Mesenchymal stem cell (in vitro differentiated cells and primary cell): ENCODE measurements at regions not wholly inside any gene's neighbourhood (a gene's known extent, or its start where the extent isn't known, plus 50 kb on each side); places are given as distances from the start of the nearest gene placed in this dataset.
"Not testable (repeated sequence)": the region's sequence is repeated elsewhere in the genome, so short reads cannot be mapped to it uniquely, and the experiment has no call there.

Source experiments
- DNase-seq: peaks from one replicate; pipeline ENCODE4 v3.0.0-alpha.2; 2013
- H2AFZ ChIP-seq: one replicate; pipeline ENCODE4 v1.6.1; 2013; ENCODE audit warnings: low read depth, mild to moderate bottlenecking, control low read depth, inconsistent platforms, low read length, moderate library complexity
- H2AK5ac ChIP-seq: 2 replicates; pipeline ENCODE4 v1.6.1; 2013; ENCODE audit warnings: low read length, moderate library complexity, mild to moderate bottlenecking, inconsistent platforms; ENCODE audit not compliant: severe bottlenecking
- H2BK120ac ChIP-seq: one replicate; pipeline ENCODE4 v1.6.1; 2013; ENCODE audit warnings: low read depth, mild to moderate bottlenecking, inconsistent platforms, low read length, moderate library complexity
- H2BK12ac ChIP-seq, 2 experiments: one replicate each; pipeline ENCODE4 v1.6.1; 2013; ENCODE audit warnings: inconsistent platforms in 2 of 2, low read length in 2 of 2, mild to moderate bottlenecking in 2 of 2, moderate library complexity in 2 of 2, control low read depth in 1 of 2
- H2BK15ac ChIP-seq: one replicate; pipeline ENCODE4 v1.6.1; 2013; ENCODE audit warnings: mild to moderate bottlenecking, low read depth, inconsistent platforms; ENCODE audit not compliant: poor library complexity, severe bottlenecking
- H2BK5ac ChIP-seq: 2 replicates; pipeline ENCODE4 v1.6.1; 2013; ENCODE audit warnings: low read depth, mild to moderate bottlenecking, low read length, control low read depth, inconsistent platforms; ENCODE audit not compliant: poor library complexity, severe bottlenecking
- H3K14ac ChIP-seq, 2 experiments: one replicate each; pipeline ENCODE4 v1.6.1; 2013; ENCODE audit warnings: inconsistent platforms in 2 of 2, low read length in 2 of 2, control low read depth in 1 of 2, mild to moderate bottlenecking in 1 of 2, moderate library complexity in 1 of 2
- H3K18ac ChIP-seq, 2 experiments: one replicate each; pipeline ENCODE4 v1.6.1; 2013; ENCODE audit warnings: inconsistent platforms in 2 of 2, low read length in 2 of 2, control low read depth in 1 of 2, low read depth in 1 of 2, mild to moderate bottlenecking in 1 of 2
- H3K23ac ChIP-seq, 2 experiments: one replicate each; pipeline ENCODE4 v1.6.1; 2013; ENCODE audit warnings: inconsistent platforms in 2 of 2, low read length in 2 of 2, mild to moderate bottlenecking in 2 of 2, moderate library complexity in 2 of 2, control low read depth in 1 of 2
- H3K27ac ChIP-seq: 2 replicates; pipeline ENCODE4 v1.5.1; 2013; ENCODE audit warnings: mild to moderate bottlenecking, moderate library complexity, low read length, control low read depth, inconsistent platforms; ENCODE audit not compliant: poor library complexity, severe bottlenecking
- H3K27me3 ChIP-seq, 2 experiments: 2 replicates each; pipeline versions ENCODE4 v1.6.1 to v1.7.0; 2013; ENCODE audit warnings: low read length in 2 of 2, mild to moderate bottlenecking in 2 of 2, moderate library complexity in 2 of 2, control low read depth in 1 of 2, inconsistent platforms in 1 of 2; ENCODE audit not compliant: control insufficient read depth in 1 of 2, insufficient read depth in 1 of 2
- H3K36me3 ChIP-seq, 2 experiments: 2 replicates each; pipeline versions ENCODE4 v1.6.1 to v1.7.0; 2013; ENCODE audit warnings: low read length in 2 of 2, control low read depth in 1 of 2, inconsistent platforms in 1 of 2, low read depth in 1 of 2, mild to moderate bottlenecking in 1 of 2; ENCODE audit not compliant: insufficient read depth in 2 of 2, control insufficient read depth in 1 of 2
- H3K4ac ChIP-seq, 2 experiments: one replicate each; pipeline ENCODE4 v1.6.1; 2013; ENCODE audit warnings: inconsistent platforms in 2 of 2, low read length in 2 of 2, mild to moderate bottlenecking in 2 of 2, moderate library complexity in 2 of 2, control low read depth in 1 of 2, low read depth in 1 of 2
- H3K4me1 ChIP-seq: 2 replicates; pipeline ENCODE4 v1.6.1; 2013; ENCODE audit warnings: low read depth, low read length, control low read depth; ENCODE audit not compliant: control insufficient read depth, insufficient read depth
- H3K4me2 ChIP-seq: 2 replicates; pipeline ENCODE4 v1.6.1; 2013; ENCODE audit warnings: low read length, mild to moderate bottlenecking, inconsistent platforms; ENCODE audit not compliant: poor library complexity, severe bottlenecking
- H3K4me3 ChIP-seq, 2 experiments: 2 replicates each; pipeline versions ENCODE4 v1.5.1 to v1.7.0; 2013; ENCODE audit warnings: low read length in 2 of 2, mild to moderate bottlenecking in 2 of 2, control low read depth in 1 of 2, low read depth in 1 of 2; ENCODE audit not compliant: insufficient read depth in 1 of 2
- H3K79me1 ChIP-seq: replicated peaks from 2 replicates; pipeline ENCODE4 v1.6.1; 2013; ENCODE audit warnings: mild to moderate bottlenecking, control low read depth, low read length, inconsistent platforms; ENCODE audit not compliant: poor library complexity, severe bottlenecking
- H3K9ac ChIP-seq: 2 replicates; pipeline ENCODE4 v1.7.0; 2013; ENCODE audit warnings: mild to moderate bottlenecking, low read length, moderate library complexity
- H3K9me3 ChIP-seq: 2 replicates; pipeline ENCODE4 v1.7.0; 2013; ENCODE audit warnings: mild to moderate bottlenecking, low read length; ENCODE audit not compliant: control insufficient read depth
- H4K8ac ChIP-seq: one replicate; pipeline ENCODE4 v1.6.1; 2013; ENCODE audit warnings: inconsistent platforms, mild to moderate bottlenecking, low read length, moderate library complexity
- H4K91ac ChIP-seq: one replicate; pipeline ENCODE4 v1.6.1; 2013; ENCODE audit warnings: mild to moderate bottlenecking, low read length, inconsistent platforms
- WGBS: methylation state at CpG from one replicate; pipeline ENCODE4 v1.1.7; 2013; ENCODE audit warnings: mixed read lengths; 5-methylcytosine and 5-hydroxymethylcytosine counted together

GRCh38 chr18:56488739-56489138 is 149.7 kb downstream of the TXNL1 start:
- no peak overlapping the region for H3K14ac ChIP-seq
- H2BK12ac ChIP-seq: no peak overlapping the region
- no peaks in the 10 kb centered on the region for H3K36me3 ChIP-seq
- H3K27ac ChIP-seq: no peak overlapping the region
- H3K23ac ChIP-seq: no peak overlapping the region
- DNase-seq: no peak
- no peaks in the 10 kb centered on the region for H3K4me1 ChIP-seq
- no peak overlapping the region for H2BK120ac ChIP-seq
- H3K4me2 ChIP-seq: no peak overlapping the region
- H4K8ac ChIP-seq: no peak overlapping the region
- H3K9ac ChIP-seq: no peak overlapping the region
- no peak overlapping the region for H2BK5ac ChIP-seq
- no peaks in the 10 kb centered on the region for H3K9me3 ChIP-seq
- H3K4ac ChIP-seq: no peak overlapping the region
- H2AK5ac ChIP-seq: no peak overlapping the region
- no peak overlapping the region for H3K4me3 ChIP-seq
- no peaks in the 10 kb centered on the region for H3K79me1 ChIP-seq
- H2BK15ac ChIP-seq: no peak overlapping the region
- no peak overlapping the region for H2AFZ ChIP-seq
- no peaks in the 10 kb centered on the region for H3K27me3 ChIP-seq
- no peak overlapping the region for H3K18ac ChIP-seq
- no peak overlapping the region for H4K91ac ChIP-seq
- WGBS: 81% methylated on average over 5 of the region's 7 CpGs

GRCh38 chr18:56487801-56488200 is 150.6 kb downstream of the TXNL1 start:
- WGBS: 49% methylated on average over 2 of the region's 2 CpGs
- Histone ChIP-seq H3K36me3 (no peaks in the 10 kb centered on the region), H2BK5ac (no peak overlapping the region), H2BK12ac (no peak overlapping the region), H3K4ac (no peak overlapping the region), H3K14ac (no peak overlapping the region), H4K91ac (no peak overlapping the region), H3K4me1 (no peaks in the 10 kb centered on the region), H2AK5ac (no peak overlapping the region), H3K18ac (no peak overlapping the region), H3K27ac (no peak overlapping the region), H3K27me3 (no peaks in the 10 kb centered on the region), H3K9ac (no peak overlapping the region), H3K23ac (no peak overlapping the region), H3K4me2 (no peak overlapping the region), H3K9me3 (no peaks in the 10 kb centered on the region), H4K8ac (no peak overlapping the region), H2BK15ac (no peak overlapping the region), H2AFZ (no peak overlapping the region), H2BK120ac (no peak overlapping the region), H3K4me3 (no peak overlapping the region), H3K79me1 (no peaks in the 10 kb centered on the region)
- no peak for DNase-seq

DNA sequence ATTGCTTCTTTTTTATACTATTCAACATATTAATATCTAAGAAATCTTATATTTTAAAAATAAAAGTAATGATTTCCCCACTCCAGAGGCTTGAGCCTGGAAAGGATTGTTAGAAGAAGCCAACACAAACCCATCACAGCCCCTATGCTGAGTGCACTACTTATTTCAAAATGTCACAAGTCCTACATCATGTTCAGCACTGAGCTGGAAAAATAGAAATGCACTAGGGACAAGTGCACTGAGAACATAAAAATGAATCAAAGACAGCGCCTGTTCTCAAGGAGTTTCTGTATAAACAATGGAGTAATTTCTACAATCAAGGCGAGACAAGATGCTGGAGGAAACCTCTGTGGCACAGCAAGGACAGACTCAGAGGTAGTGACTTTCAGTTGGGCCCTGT is 155.0 kb downstream of the TXNL1 start:
- H2AK5ac ChIP-seq: no peak overlapping the region
- H2BK5ac ChIP-seq: no peak overlapping the region
- H2BK12ac ChIP-seq: no peak overlapping the region
- no peaks in the 10 kb centered on the region for H3K4me1 ChIP-seq
- H3K27ac ChIP-seq: no peak overlapping the region
- no peaks in the 10 kb centered on the region for H3K27me3 ChIP-seq
- H2BK15ac ChIP-seq: no peak overlapping the region
- no peak overlapping the region for H3K18ac ChIP-seq
- H2BK120ac ChIP-seq: no peak overlapping the region
- H3K4me2 ChIP-seq: no peak overlapping the region
- H3K4me3 ChIP-seq: no peak overlapping the region
- no peak overlapping the region for H4K8ac ChIP-seq
- no peaks in the 10 kb centered on the region for H3K36me3 ChIP-seq
- no peak overlapping the region for H3K4ac ChIP-seq
- WGBS: 82% methylated on average over 2 of the region's 2 CpGs
- no peak overlapping the region for H3K14ac ChIP-seq
- H4K91ac ChIP-seq: no peak overlapping the region
- no peak overlapping the region for H3K23ac ChIP-seq
- H3K9ac ChIP-seq: no peak overlapping the region
- H3K79me1 ChIP-seq: no peaks in the 10 kb centered on the region
- H3K9me3 ChIP-seq: no peaks in the 10 kb centered on the region
- no peak for DNase-seq
- H2AFZ ChIP-seq: no peak overlapping the region

DNA sequence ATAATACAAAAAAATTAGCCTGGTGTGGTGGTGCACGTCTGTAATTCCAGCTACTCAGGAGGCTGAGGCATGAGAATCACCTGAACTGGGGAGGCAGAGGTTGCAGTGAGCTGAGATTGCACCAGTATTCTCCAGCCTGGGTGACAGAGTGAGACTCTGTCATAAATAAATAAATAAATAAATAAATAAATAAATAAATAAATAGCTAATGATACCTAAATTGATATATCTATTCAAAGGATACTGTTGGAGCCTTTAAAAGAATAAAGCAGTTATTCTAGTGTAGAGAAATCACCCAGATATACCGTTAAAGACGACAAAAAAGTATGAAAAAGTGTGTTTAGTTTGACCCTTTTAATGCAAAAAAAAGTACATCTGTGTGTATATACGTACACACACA is 155.6 kb downstream of the TXNL1 start:
- not testable (repeated sequence) for H3K36me3 ChIP-seq, H3K79me1 ChIP-seq, H2BK12ac ChIP-seq, H3K9ac ChIP-seq, H2AFZ ChIP-seq, H3K27ac ChIP-seq, H2BK15ac ChIP-seq, H3K4ac ChIP-seq, H3K9me3 ChIP-seq, H4K8ac ChIP-seq, H3K4me1 ChIP-seq, H2AK5ac ChIP-seq, H3K27me3 ChIP-seq, DNase-seq, H3K4me3 ChIP-seq, H3K23ac ChIP-seq, H4K91ac ChIP-seq, H2BK120ac ChIP-seq, H2BK5ac ChIP-seq, H3K18ac ChIP-seq, H3K4me2 ChIP-seq, H3K14ac ChIP-seq
- WGBS: 90% methylated on average over 2 of the region's 4 CpGs
